Gastrocnemius medialis (tissue), 4 donors: ENCODE measurements at regions not wholly inside any gene's neighbourhood (a gene's known extent, or its start where the extent isn't known, plus 50 kb on each side); places are given as distances from the start of the nearest gene placed in this dataset.
"Not testable (repeated sequence)": the region's sequence is repeated elsewhere in the genome, so short reads cannot be mapped to it uniquely, and the experiment has no call there.

Experiments used
- ATAC-seq, 2 donors: fragments of 150-250 bp; one replicate each; pipeline ENCODE4 v1.9.1; 2016
- DNase-seq, 2 donors: peaks; one replicate each; pipeline ENCODE4 v3.0.0-alpha.2; 2019
- H3K27ac ChIP-seq, 4 donors: fragments of 200-600 bp; sonication (generic); 1 replicate in 1 of 4; 2 replicates in 3 of 4; pipeline ENCODE4 v1.5.1; 2016 to 2018; ENCODE audit warnings: mild to moderate bottlenecking in 2 of 4, moderate library complexity in 1 of 4
- H3K27me3 ChIP-seq, 3 donors: fragments of 200-600 bp; sonication (generic) in 2 of 3; 1 replicate in 1 of 3; 2 replicates in 2 of 3; pipeline versions ENCODE4 v1.5.1 to v1.6.0; 2016 to 2019; ENCODE audit warnings: mild to moderate bottlenecking in 1 of 3, moderate library complexity in 1 of 3
- H3K36me3 ChIP-seq, 2 donors: fragments of 200-600 bp; sonication (generic) in 1 of 2; one replicate each; pipeline ENCODE4 v1.5.1; 2017 to 2018
- H3K4me1 ChIP-seq, 2 donors: fragments of 200-600 bp; sonication (generic) in 1 of 2; one replicate each; pipeline ENCODE4 v1.5.1; 2016 to 2017; ENCODE audit warnings: mild to moderate bottlenecking in 2 of 2
- H3K4me3 ChIP-seq, 4 donors: fragments of 200-600 bp; sonication (generic) in 3 of 4; 1 replicate in 1 of 4; 2 replicates in 3 of 4; pipeline ENCODE4 v1.5.1; 2016 to 2019; ENCODE audit warnings: mild to moderate bottlenecking in 2 of 4
- H3K9me3 ChIP-seq, 3 donors: fragments of 200-600 bp; sonication (generic) in 2 of 3; 1 replicate in 1 of 3; 2 replicates in 2 of 3; pipeline ENCODE4 v1.5.1; 2016 to 2019
- POLR2A ChIP-seq, 2 donors: fragments of 450-650 bp; IDR thresholded peaks; one replicate each; pipeline ENCODE4 v1.6.1; 2017; ENCODE audit warnings: antibody characterized with exemption in 2 of 2, mild to moderate bottlenecking in 2 of 2, moderate library complexity in 2 of 2
- in situ Hi-C, 4 donors: fragments of 200-750 bp; cut with MboI; loops; one replicate each; pipeline versions ENCODE4 v1.15.0 to v1.8.0; 2017; ENCODE audit warnings: low sequenced_read_pairs in 4 of 4
- intact Hi-C: fragments of 100-400 bp; cut with DNase I; formaldehyde crosslinking; loops from one replicate; pipeline ENCODE4 v1.15.1; 2023; ENCODE audit warnings: low total_unique reads
- TF ChIP-seq, protein P1 (sequence below), 5 experiments: fragments of 450-650 bp in 3 of 5; fragments of 200-600 bp in 2 of 5; sonication (generic) in 2 of 5; IDR thresholded peaks in 4 of 5; conservative IDR thresholded peaks in 1 of 5; 1 replicate in 4 of 5; 2 replicates in 1 of 5; pipeline ENCODE4 v1.5.1; 2016 to 2019; ENCODE audit warnings: antibody characterized with exemption in 5 of 5, mild to moderate bottlenecking in 3 of 5, moderate library complexity in 3 of 5

DNA sequence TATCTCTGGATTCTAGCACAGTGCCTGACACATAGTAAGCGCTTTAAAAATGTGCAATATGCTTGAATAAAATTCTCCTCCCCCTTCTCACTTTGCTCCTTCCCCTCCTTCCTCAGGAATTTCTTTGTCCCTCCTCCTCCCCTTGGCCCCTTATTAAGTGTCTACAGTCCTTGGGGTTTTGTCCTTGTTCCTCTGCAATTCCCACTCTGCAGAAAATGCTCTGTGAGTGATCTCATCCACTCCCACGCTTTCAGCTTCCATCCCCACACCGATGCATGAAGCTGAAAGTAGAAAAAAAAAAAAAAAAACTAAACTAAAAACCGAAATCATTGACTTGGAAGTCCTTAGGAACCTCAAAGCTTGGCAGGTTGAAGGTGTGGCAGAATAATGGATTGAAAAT lies 273.6 kb downstream of the RRAGC start:
- no peak for DNase-seq
- Histone ChIP-seq H3K9me3 (no peaks in the 10 kb centered on the region), H3K27ac (no peak overlapping the region), H3K27me3 (peaks cover 0 to 8% (median 0%) of the 10 kb centered on the region in 3 donors), H3K4me3 (no peak overlapping the region), H3K36me3 (no peaks in the 10 kb centered on the region), H3K4me1 (no peaks in the 10 kb centered on the region)
- no peak for ATAC-seq
- intact Hi-C loops (no loop called here), in situ Hi-C loops (no loop called here)
- TF ChIP-seq, protein P1, sequence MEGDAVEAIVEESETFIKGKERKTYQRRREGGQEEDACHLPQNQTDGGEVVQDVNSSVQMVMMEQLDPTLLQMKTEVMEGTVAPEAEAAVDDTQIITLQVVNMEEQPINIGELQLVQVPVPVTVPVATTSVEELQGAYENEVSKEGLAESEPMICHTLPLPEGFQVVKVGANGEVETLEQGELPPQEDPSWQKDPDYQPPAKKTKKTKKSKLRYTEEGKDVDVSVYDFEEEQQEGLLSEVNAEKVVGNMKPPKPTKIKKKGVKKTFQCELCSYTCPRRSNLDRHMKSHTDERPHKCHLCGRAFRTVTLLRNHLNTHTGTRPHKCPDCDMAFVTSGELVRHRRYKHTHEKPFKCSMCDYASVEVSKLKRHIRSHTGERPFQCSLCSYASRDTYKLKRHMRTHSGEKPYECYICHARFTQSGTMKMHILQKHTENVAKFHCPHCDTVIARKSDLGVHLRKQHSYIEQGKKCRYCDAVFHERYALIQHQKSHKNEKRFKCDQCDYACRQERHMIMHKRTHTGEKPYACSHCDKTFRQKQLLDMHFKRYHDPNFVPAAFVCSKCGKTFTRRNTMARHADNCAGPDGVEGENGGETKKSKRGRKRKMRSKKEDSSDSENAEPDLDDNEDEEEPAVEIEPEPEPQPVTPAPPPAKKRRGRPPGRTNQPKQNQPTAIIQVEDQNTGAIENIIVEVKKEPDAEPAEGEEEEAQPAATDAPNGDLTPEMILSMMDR (IDR thresholded peaks at IDR 0.05 in 4 of 5, conservative IDR thresholded peaks at IDR 0.05 in 1 of 5), result no peak
- TF ChIP-seq POLR2A (IDR thresholded peaks at IDR 0.05), result no peak

DNA sequence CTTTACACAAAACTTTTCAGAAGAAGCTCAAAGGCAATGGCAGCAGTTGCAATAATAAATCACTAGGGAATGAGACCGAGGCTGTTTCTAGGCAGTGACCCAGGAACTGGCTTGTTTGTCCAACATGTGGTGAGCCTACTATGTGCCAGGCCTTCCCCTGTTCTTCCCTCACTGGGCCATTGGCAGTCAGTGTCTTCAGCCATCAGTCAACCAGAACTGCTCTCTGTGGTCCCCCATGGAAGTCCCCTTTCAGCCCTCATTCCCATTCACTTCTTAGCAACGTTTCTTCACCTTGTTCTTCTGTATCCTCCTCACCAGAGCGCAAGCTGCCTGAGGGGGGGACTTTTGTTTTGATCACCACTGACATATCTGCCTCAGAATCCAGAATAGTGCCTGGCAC lies 274.1 kb downstream of the RRAGC start:
- Histone ChIP-seq H3K4me1 (no peaks in the 10 kb centered on the region), H3K27me3 (peaks cover 0 to 8% (median 0%) of the 10 kb centered on the region in 3 donors), H3K36me3 (no peaks in the 10 kb centered on the region), H3K27ac (no peak overlapping the region), H3K9me3 (no peaks in the 10 kb centered on the region), H3K4me3 (no peak overlapping the region)
- DNase-seq (no peak), ATAC-seq (no peak)
- TF ChIP-seq POLR2A (IDR thresholded peaks at IDR 0.05), result no peak
- TF ChIP-seq, protein P1 (IDR thresholded peaks at IDR 0.05 in 4 of 5, conservative IDR thresholded peaks at IDR 0.05 in 1 of 5), result no peak
- intact Hi-C loops, result no loop called here
- in situ Hi-C loops, result no loop called here

DNA sequence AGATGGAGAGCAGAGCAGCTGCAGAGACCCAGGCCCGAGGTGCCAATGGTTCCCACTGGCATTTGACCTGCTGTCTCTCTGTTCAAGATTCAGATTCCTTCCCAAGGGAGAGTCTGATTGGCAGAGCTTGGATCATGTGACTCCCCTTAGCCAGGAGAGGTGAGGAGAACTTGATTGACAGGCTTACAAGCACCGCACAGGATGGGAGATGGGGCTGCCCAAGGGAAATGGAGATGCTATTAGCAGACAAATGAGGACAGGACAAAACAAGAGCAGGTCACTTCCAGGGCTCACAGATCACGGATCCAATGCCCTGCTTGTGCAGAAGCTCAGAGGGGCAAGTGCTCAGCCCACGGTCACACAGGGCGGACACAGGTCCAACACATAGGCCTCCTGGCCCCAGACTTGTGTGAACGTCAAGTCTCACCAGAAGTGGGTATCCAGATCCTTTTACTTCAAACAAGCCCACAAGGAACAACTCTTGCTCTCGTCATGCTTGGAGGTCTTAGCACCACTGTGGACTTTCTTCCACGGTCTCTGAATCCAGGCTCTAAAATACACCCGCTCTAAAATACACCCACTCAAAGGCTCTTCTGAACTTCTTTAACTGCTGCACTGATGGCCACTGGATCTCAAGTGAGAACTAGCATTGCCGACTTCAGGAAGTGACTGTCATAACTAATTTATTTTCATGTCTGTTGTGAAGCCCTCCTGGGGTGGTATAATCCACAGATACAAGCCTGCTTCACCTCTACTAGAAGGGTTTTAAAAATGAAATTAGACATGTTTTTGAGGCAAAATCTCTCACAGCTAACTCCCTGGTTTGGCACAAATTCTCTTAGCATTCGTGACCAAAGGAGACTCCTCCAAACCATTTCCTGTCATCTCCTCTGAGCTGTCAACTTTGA lies 274.9 kb downstream of the RRAGC start:
- no peak for TF ChIP-seq POLR2A (IDR thresholded peaks at IDR 0.05)
- TF ChIP-seq, protein P1 (IDR thresholded peaks at IDR 0.05 in 4 of 5, conservative IDR thresholded peaks at IDR 0.05 in 1 of 5), result no peak
- Histone ChIP-seq H3K27ac (no peak overlapping the region), H3K9me3 (no peaks in the 10 kb centered on the region), H3K36me3 (no peaks in the 10 kb centered on the region), H3K4me3 (no peak overlapping the region), H3K4me1 (no peaks in the 10 kb centered on the region), H3K27me3 (peaks cover 0 to 13% (median 5%) of the 10 kb centered on the region in 3 donors)
- in situ Hi-C loops (no loop called here), intact Hi-C loops (no loop called here)
- DNase-seq (no peak), ATAC-seq (no peak)

DNA sequence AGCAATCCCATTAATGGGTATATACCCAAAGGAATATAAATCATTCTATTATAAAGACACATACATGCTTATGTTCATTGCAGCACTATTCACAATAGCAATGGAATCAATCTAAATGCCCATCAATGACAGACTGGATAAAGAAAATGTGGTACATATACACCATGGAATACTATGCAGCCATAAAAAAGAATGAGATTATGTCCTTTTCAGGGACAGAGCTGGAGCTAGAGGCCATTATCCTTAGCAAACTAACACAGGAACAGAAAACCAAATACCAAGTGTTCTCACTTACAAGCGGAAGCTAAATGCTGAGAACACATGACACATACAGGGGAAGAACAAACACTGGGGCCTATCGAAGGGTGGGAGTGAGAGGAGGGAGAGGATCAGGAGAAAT lies 276.3 kb downstream of the RRAGC start:
- peaks cover 10 to 27% (median 14%) of the 10 kb centered on the region in 3 donors for H3K27me3 ChIP-seq
- ATAC-seq, H3K27ac ChIP-seq, intact Hi-C loops, H3K4me3 ChIP-seq, DNase-seq, H3K36me3 ChIP-seq, H3K4me1 ChIP-seq, H3K9me3 ChIP-seq, in situ Hi-C loops: not testable (repeated sequence)

DNA sequence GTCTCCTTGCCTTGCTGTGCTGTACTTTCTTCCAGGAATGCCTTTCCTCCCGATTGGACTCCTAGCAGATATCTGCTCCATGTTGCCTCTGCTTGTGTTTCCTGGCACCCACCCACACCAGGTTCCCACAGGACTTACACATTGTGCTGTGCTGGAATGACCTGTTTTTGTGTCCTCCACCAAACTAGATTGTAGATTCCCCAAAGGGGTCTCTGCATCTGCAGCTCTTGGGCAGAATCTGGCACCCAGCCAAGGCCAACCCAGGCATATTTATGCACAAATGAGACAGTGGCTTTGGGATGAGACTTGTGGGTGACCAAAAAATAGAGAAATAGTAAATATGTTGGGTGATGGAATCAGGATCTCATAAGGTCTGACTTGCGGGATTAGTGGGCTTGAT lies 278.2 kb downstream of the RRAGC start:
- Histone ChIP-seq H3K36me3 (no peaks in the 10 kb centered on the region), H3K27ac (no peak overlapping the region), H3K9me3 (no peaks in the 10 kb centered on the region), H3K4me1 (no peaks in the 10 kb centered on the region), H3K27me3 (peaks cover 22 to 44% (median 27%) of the 10 kb centered on the region in 3 donors), H3K4me3 (no peak overlapping the region)
- TF ChIP-seq POLR2A (IDR thresholded peaks at IDR 0.05), result no peak
- TF ChIP-seq, protein P1 (IDR thresholded peaks at IDR 0.05 in 4 of 5, conservative IDR thresholded peaks at IDR 0.05 in 1 of 5), result no peak
- ATAC-seq (no peak), DNase-seq (no peak)
- intact Hi-C loops, result no loop called here
- in situ Hi-C loops, result no loop called here
